IMR-90 (cell line): ENCODE measurements at regions not wholly inside any gene's neighbourhood (a gene's known extent, or its start where the extent isn't known, plus 50 kb on each side); places are given as distances from the start of the nearest gene placed in this dataset.

ENCODE experiments used
- ATAC-seq: fragments of 200-7000 bp; cut with Tn5 transposase; 2 replicates; pipeline ENCODE4 v1.9.1; 2020; ENCODE audit warnings: low read depth, mild to moderate bottlenecking, moderate library complexity
- BruUV-seq: library from RNA; stranded (reverse); fragments of 400-500 nt; replicated peaks from 2 replicates; lab custom pipeline; 2021; lab: Mats Ljungman, UMichigan
- CTCF ChIA-PET: fragments of 300-600 bp; formaldehyde crosslinking; extraction: SDS; loops from one replicate; lab custom pipeline; 2021; ENCODE audit warnings: antibody characterized with exemption; lab: Yijun Ruan, JAX
- POLR2A ChIA-PET: fragments of 300-600 bp; sonication (Branson Sonifier 250); formaldehyde crosslinking; loops from one replicate; lab custom pipeline; 2022; ENCODE audit warnings: antibody characterized with exemption; ENCODE audit not compliant: unreplicated experiment; lab: Charles Lee
- DNase-seq: peaks from one replicate; pipeline ENCODE4 v3.0.0; 2013
- H2AFZ ChIP-seq: replicated peaks from 2 replicates; pipeline ENCODE3; 2013; ENCODE audit warnings: low read length, mild to moderate bottlenecking; ENCODE audit not compliant: poor library complexity
- H2AK5ac ChIP-seq: 2 replicates; pipeline ENCODE4 v1.6.1; 2013; ENCODE audit warnings: low read depth, low read length, inconsistent platforms
- H2AK9ac ChIP-seq: replicated peaks from 2 replicates; pipeline ENCODE3; 2013; ENCODE audit warnings: mild to moderate bottlenecking, low read depth, low read length, moderate library complexity; ENCODE audit not compliant: poor library complexity
- H2BK120ac ChIP-seq: 2 replicates; pipeline ENCODE4 v1.6.1; 2013; ENCODE audit warnings: low read depth, low read length, inconsistent platforms
- H2BK15ac ChIP-seq: 3 replicates; pipeline ENCODE4 v1.6.1; 2013; ENCODE audit warnings: low read depth, low read length, inconsistent platforms
- H2BK20ac ChIP-seq: 2 replicates; pipeline ENCODE4 v1.6.1; 2013; ENCODE audit warnings: low read depth, mild to moderate bottlenecking, inconsistent platforms, low read length, moderate library complexity
- H2BK5ac ChIP-seq: 2 replicates; pipeline ENCODE4 v1.6.1; 2013; ENCODE audit warnings: mild to moderate bottlenecking, low read depth, low read length, inconsistent platforms; ENCODE audit not compliant: poor library complexity, severe bottlenecking
- H3K14ac ChIP-seq: replicated peaks from 2 replicates; pipeline ENCODE4 v1.6.1; 2013; ENCODE audit warnings: low read depth, low read length, inconsistent platforms
- H3K18ac ChIP-seq: 2 replicates; pipeline ENCODE4 v1.6.1; 2013; ENCODE audit warnings: low read depth, low read length, control low read depth
- H3K23ac ChIP-seq: 2 replicates; pipeline ENCODE4 v1.6.1; 2013; ENCODE audit warnings: low read depth, low read length, inconsistent platforms
- H3K27ac ChIP-seq: 2 replicates; pipeline ENCODE4 v1.5.1; 2013; ENCODE audit warnings: mild to moderate bottlenecking, control low read depth, low read length; ENCODE audit not compliant: insufficient read depth
- H3K27me3 ChIP-seq: 2 replicates; pipeline ENCODE4 v1.6.1; 2013; ENCODE audit warnings: low read length; ENCODE audit not compliant: control insufficient read depth, insufficient read depth
- H3K36me3 ChIP-seq: 2 replicates; pipeline ENCODE4 v1.6.1; 2013; ENCODE audit warnings: low read length, mixed read lengths; ENCODE audit not compliant: control insufficient read depth, insufficient read depth
- H3K4ac ChIP-seq: 2 replicates; pipeline ENCODE4 v1.6.1; 2013; ENCODE audit warnings: low read depth, low read length, inconsistent platforms
- H3K4me1 ChIP-seq: 2 replicates; pipeline ENCODE4 v1.6.1; 2013; ENCODE audit warnings: low read length, mixed read lengths; ENCODE audit not compliant: control insufficient read depth, insufficient read depth
- H3K4me2 ChIP-seq: 2 replicates; pipeline ENCODE4 v1.6.1; 2013; ENCODE audit warnings: low read depth, mild to moderate bottlenecking, control low read depth, low read length, moderate library complexity
- H3K4me3 ChIP-seq: 2 replicates; pipeline ENCODE4 v1.5.1; 2013; ENCODE audit warnings: low read depth, mild to moderate bottlenecking, control low read depth, low read length, moderate library complexity; ENCODE audit not compliant: insufficient read depth
- H3K56ac ChIP-seq: 2 replicates; pipeline ENCODE4 v1.6.1; 2013; ENCODE audit warnings: low read length, inconsistent platforms; ENCODE audit not compliant: insufficient read depth; ENCODE audit errors: extremely low read depth
- H3K79me1 ChIP-seq, 2 experiments: 2 replicates each; pipeline ENCODE4 v1.6.1; 2013; ENCODE audit warnings: low read length in 2 of 2, inconsistent platforms in 1 of 2, low read depth in 1 of 2
- H3K9ac ChIP-seq: 2 replicates; pipeline ENCODE4 v1.6.1; 2013; ENCODE audit warnings: low read depth, low read length, control low read depth
- H3K9me1 ChIP-seq: 2 replicates; pipeline ENCODE4 v1.6.1; 2013; ENCODE audit warnings: low read length, inconsistent platforms; ENCODE audit not compliant: insufficient read depth
- H3K9me3 ChIP-seq: 2 replicates; pipeline ENCODE4 v1.6.1; 2013; ENCODE audit warnings: low read length; ENCODE audit not compliant: control insufficient read depth, insufficient read depth
- H4K20me1 ChIP-seq: 2 replicates; pipeline ENCODE4 v1.6.1; 2013; ENCODE audit warnings: low read length, inconsistent platforms; ENCODE audit not compliant: insufficient read depth
- H4K5ac ChIP-seq: 2 replicates; pipeline ENCODE4 v1.6.1; 2013; ENCODE audit warnings: mild to moderate bottlenecking, low read depth, low read length, control low read depth
- H4K8ac ChIP-seq, 2 experiments: 2 replicates each; pipeline ENCODE4 v1.6.1; 2013; ENCODE audit warnings: low read depth in 2 of 2, low read length in 2 of 2, control low read depth in 1 of 2, inconsistent platforms in 1 of 2
- H4K91ac ChIP-seq: 2 replicates; pipeline ENCODE4 v1.6.1; 2013; ENCODE audit warnings: low read depth, low read length, inconsistent platforms; ENCODE audit not compliant: insufficient read depth
- CEBPB ChIP-seq: IDR thresholded peaks from 2 replicates; pipeline ENCODE4 v1.6.1; 2012; ENCODE audit warnings: low read depth, low read length, improper control_type of control experiment
- MXI1 ChIP-seq: IDR thresholded peaks from 2 replicates; pipeline ENCODE4 v1.6.1; 2012; ENCODE audit warnings: low read depth, mild to moderate bottlenecking, low read length, moderate library complexity, borderline replicate concordance
- POLR2A ChIP-seq: IDR thresholded peaks from 2 replicates; pipeline ENCODE4 v1.6.1; 2012; ENCODE audit warnings: mild to moderate bottlenecking, low read depth, low read length
- RFX5 ChIP-seq: IDR thresholded peaks from 2 replicates; pipeline ENCODE4 v1.8.0; 2012; ENCODE audit warnings: low read depth, mild to moderate bottlenecking, low read length, moderate library complexity
- WGBS, 2 experiments: methylation state at CpG; one replicate each; pipeline versions ENCODE4 v1.1.5 to v1.1.7; 2013; ENCODE audit warnings: missing lambda C conversion rate in 2 of 2; ENCODE audit not compliant: insufficient read length in 1 of 2; ENCODE audit errors: extremely low coverage in 2 of 2; 5-methylcytosine and 5-hydroxymethylcytosine counted together
- dilution Hi-C: fragments of 300-500 bp; cut with HindIII; formaldehyde crosslinking; loops from one replicate; pipeline ENCODE4 v1.14.3; 2018; ENCODE audit warnings: low sequenced_read_pairs; ENCODE audit not compliant: unreplicated experiment
- in situ Hi-C: fragments of 300-500 bp; cut with MboI; formaldehyde crosslinking; loops from 3 replicates; pipeline ENCODE4 v1.14.3; 2019; ENCODE audit warnings: low sequenced_read_pairs, inconsistent platforms, mixed read lengths
- intact Hi-C: fragments of 100-400 bp; cut with micrococcal nuclease; formaldehyde crosslinking; loops from 2 replicates; pipeline ENCODE4 v1.10.0; 2022

DNA sequence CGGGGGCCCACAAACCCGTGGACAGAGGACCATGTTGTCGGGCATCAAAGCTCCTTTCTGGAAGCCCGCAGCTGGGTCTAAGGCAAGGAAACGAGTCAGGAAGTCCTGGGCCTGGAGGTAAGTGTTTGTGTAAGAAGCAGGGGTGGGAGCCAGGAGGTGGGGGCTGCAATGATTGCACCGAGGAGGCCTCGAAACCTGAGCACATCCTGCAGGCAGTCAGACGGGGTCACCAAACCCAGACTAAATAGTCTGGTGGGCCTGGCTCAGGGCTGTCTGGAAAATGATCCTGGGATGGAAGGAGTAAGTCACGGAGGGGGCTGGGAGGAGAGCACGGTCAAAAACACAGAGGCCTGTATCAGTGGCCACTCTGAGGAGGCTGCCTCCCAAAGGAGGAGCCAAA, 539.2 kb downstream of the MN1 start:
- no peak overlapping the region for H3K14ac ChIP-seq
- H3K9me1 ChIP-seq = no peaks in the 10 kb centered on the region
- no peaks in the 10 kb centered on the region for H3K79me1 ChIP-seq
- H3K9ac ChIP-seq = no peak overlapping the region
- H3K23ac ChIP-seq = no peak overlapping the region
- intact Hi-C loops (no loop called here), in situ Hi-C loops (no loop called here), dilution Hi-C loops (no loop called here)
- H2AK5ac ChIP-seq = no peak overlapping the region
- POLR2A ChIA-PET = no interaction called here
- ATAC-seq = no peak
- no peak overlapping the region for H4K5ac ChIP-seq
- no peaks in the 10 kb centered on the region for H4K20me1 ChIP-seq
- no peak overlapping the region for H4K91ac ChIP-seq
- no peak for TF ChIP-seq MXI1
- TF ChIP-seq POLR2A = no peak
- no peak for TF ChIP-seq CEBPB
- TF ChIP-seq RFX5 = no peak
- no peak overlapping the region for H3K27ac ChIP-seq
- H3K36me3 ChIP-seq = no peaks in the 10 kb centered on the region
- no peak overlapping the region for H4K8ac ChIP-seq
- BruUV-seq = no TSS peak
- no peaks in the 10 kb centered on the region for H3K4me1 ChIP-seq
- no peak overlapping the region for H2AK9ac ChIP-seq
- no peak overlapping the region for H3K4me3 ChIP-seq
- H3K18ac ChIP-seq = no peak overlapping the region
- no peak overlapping the region for H2AFZ ChIP-seq
- H2BK20ac ChIP-seq = no peak overlapping the region
- H2BK120ac ChIP-seq = no peak overlapping the region
- no peak overlapping the region for H2BK15ac ChIP-seq
- H3K4ac ChIP-seq = no peak overlapping the region
- H3K27me3 ChIP-seq = peaks cover 30% of the 10 kb centered on the region
- no peaks in the 10 kb centered on the region for H3K9me3 ChIP-seq
- no peak overlapping the region for H2BK5ac ChIP-seq
- no peak for DNase-seq
- H3K56ac ChIP-seq = no peak overlapping the region
- no peak overlapping the region for H3K4me2 ChIP-seq
- 0% methylated on average over 3 of the region's 10 CpGs; no CpG with 5 or more reads in 1 of the 2 experiments for WGBS, 2 experiments
- CTCF ChIA-PET = no interaction called here
